ENCODE measurements at regions not wholly inside any gene's neighbourhood (a gene's known extent, or its start where the extent isn't known, plus 50 kb on each side); places are given as distances from the start of the nearest gene placed in this dataset.
"Not testable (repeated sequence)": the region's sequence is repeated elsewhere in the genome, so short reads cannot be mapped to it uniquely, and the experiment has no call there.

- no peak for TF ChIP-seq CTCF (IDR thresholded peaks at IDR 0.05; ENCODE audit: extremely low read depth, low read depth, low read length)
- no peak for DNase-seq (ENCODE audit: insufficient read length, low spot score, missing footprints)
- H4K20me1 ChIP-seq (ENCODE audit: insufficient read depth, low read length) = no peaks in the 10 kb centered on the region
- H3K27me3 ChIP-seq (ENCODE audit: insufficient read depth, low read length) = no peaks in the 10 kb centered on the region
- H2AFZ ChIP-seq (ENCODE audit: low read length) = no peak overlapping the region
- H3K4me3 ChIP-seq (ENCODE audit: insufficient read depth, low read length) = no peak overlapping the region
- H3K4me2 ChIP-seq (ENCODE audit: insufficient read depth, low read length) = no peak overlapping the region
- no peaks in the 10 kb centered on the region for H3K9me3 ChIP-seq (ENCODE audit: low read depth, low read length)
- no peaks in the 10 kb centered on the region for H3K79me2 ChIP-seq (ENCODE audit: insufficient read depth, low read length)
- H3K4me1 ChIP-seq (ENCODE audit: insufficient read depth, low read length) = no peaks in the 10 kb centered on the region
- no peaks in the 10 kb centered on the region for H3K36me3 ChIP-seq (ENCODE audit: insufficient read depth, low read length)
- no peak overlapping the region for H3K27ac ChIP-seq (ENCODE audit: low read depth, low read length)
Observed at GRCh38 chr1:213539464-213539863, 448.3 kb upstream of the PROX1 start.

GRCh38 chr1:213541641-213542040, 446.1 kb upstream of the PROX1 start:
- no peaks in the 10 kb centered on the region for H3K9me3 ChIP-seq (ENCODE audit: low read depth, low read length)
- TF ChIP-seq CTCF (IDR thresholded peaks at IDR 0.05; ENCODE audit: extremely low read depth, low read depth, low read length) = no peak

GRCh38 chr1:213545181-213545580, 442.6 kb upstream of the PROX1 start:
- H3K79me2 ChIP-seq (ENCODE audit: insufficient read depth, low read length); H3K27ac ChIP-seq (ENCODE audit: low read depth, low read length); H2AFZ ChIP-seq (ENCODE audit: low read length); H4K20me1 ChIP-seq (ENCODE audit: insufficient read depth, low read length); H3K9me3 ChIP-seq (ENCODE audit: low read depth, low read length); H3K27me3 ChIP-seq (ENCODE audit: insufficient read depth, low read length); H3K36me3 ChIP-seq (ENCODE audit: insufficient read depth, low read length); H3K4me3 ChIP-seq (ENCODE audit: insufficient read depth, low read length); DNase-seq (ENCODE audit: insufficient read length, low spot score, missing footprints); H3K4me2 ChIP-seq (ENCODE audit: insufficient read depth, low read length); H3K4me1 ChIP-seq (ENCODE audit: insufficient read depth, low read length): not testable (repeated sequence)

More at GRCh38 chr1:213541641-213542040, 446.1 kb upstream of the PROX1 start:
- DNase-seq (ENCODE audit: insufficient read length, low spot score, missing footprints) = peak; percentile 27
- H2AFZ ChIP-seq (ENCODE audit: low read length) = no peak overlapping the region
- no peak overlapping the region for H3K4me2 ChIP-seq (ENCODE audit: insufficient read depth, low read length)
- H4K20me1 ChIP-seq (ENCODE audit: insufficient read depth, low read length) = no peaks in the 10 kb centered on the region
- no peak overlapping the region for H3K4me3 ChIP-seq (ENCODE audit: insufficient read depth, low read length)
- H3K27ac ChIP-seq (ENCODE audit: low read depth, low read length) = no peak overlapping the region
- no peaks in the 10 kb centered on the region for H3K79me2 ChIP-seq (ENCODE audit: insufficient read depth, low read length)
- H3K27me3 ChIP-seq (ENCODE audit: insufficient read depth, low read length) = no peaks in the 10 kb centered on the region
- H3K4me1 ChIP-seq (ENCODE audit: insufficient read depth, low read length) = no peaks in the 10 kb centered on the region
- H3K36me3 ChIP-seq (ENCODE audit: insufficient read depth, low read length) = no peaks in the 10 kb centered on the region

GRCh38 chr1:213549982-213550381, 437.8 kb upstream of the PROX1 start:
- DNase-seq (ENCODE audit: insufficient read length, low spot score, missing footprints) = no peak
- TF ChIP-seq CTCF (IDR thresholded peaks at IDR 0.05; ENCODE audit: extremely low read depth, low read depth, low read length) = no peak
- H4K20me1 ChIP-seq (ENCODE audit: insufficient read depth, low read length) = no peaks in the 10 kb centered on the region
- no peaks in the 10 kb centered on the region for H3K27me3 ChIP-seq (ENCODE audit: insufficient read depth, low read length)
- no peak overlapping the region for H3K27ac ChIP-seq (ENCODE audit: low read depth, low read length)
- no peak overlapping the region for H3K4me3 ChIP-seq (ENCODE audit: insufficient read depth, low read length)
- no peak overlapping the region for H2AFZ ChIP-seq (ENCODE audit: low read length)
- H3K4me2 ChIP-seq (ENCODE audit: insufficient read depth, low read length) = no peak overlapping the region
- H3K9me3 ChIP-seq (ENCODE audit: low read depth, low read length) = no peaks in the 10 kb centered on the region
- no peaks in the 10 kb centered on the region for H3K4me1 ChIP-seq (ENCODE audit: insufficient read depth, low read length)
- no peaks in the 10 kb centered on the region for H3K36me3 ChIP-seq (ENCODE audit: insufficient read depth, low read length)
- H3K79me2 ChIP-seq (ENCODE audit: insufficient read depth, low read length) = no peaks in the 10 kb centered on the region
